GM12891 (cell line): ENCODE measurements at regions not wholly inside any gene's neighbourhood (a gene's known extent, or its start where the extent isn't known, plus 50 kb on each side); places are given as distances from the start of the nearest gene placed in this dataset.

Experiments
- POLR2A ChIP-seq: IDR thresholded peaks from 2 replicates; pipeline ENCODE4 v1.6.1; 2011; ENCODE audit warnings: low read depth, low read length, control low read depth
- POLR2AphosphoS5 ChIP-seq: IDR thresholded peaks from 2 replicates; pipeline ENCODE4 v1.6.1; 2011; ENCODE audit warnings: low read depth, low read length, control low read depth
- SPI1 ChIP-seq: IDR thresholded peaks from 2 replicates; pipeline ENCODE4 v1.6.1; 2011; ENCODE audit warnings: low read depth, low read length, control low read depth
- TAF1 ChIP-seq: IDR thresholded peaks from 2 replicates; pipeline ENCODE4 v1.6.1; 2011; ENCODE audit warnings: low read depth, low read length, control low read depth

- TF ChIP-seq POLR2A = no peak
- no peak for TF ChIP-seq POLR2AphosphoS5
- no peak for TF ChIP-seq SPI1
- no peak for TF ChIP-seq TAF1
Observed at GRCh38 chr17:52674686-52675085, 516.2 kb upstream of the CA10 start.
